HepG2 (cell line): ENCODE measurements at regions not wholly inside any gene's neighbourhood (a gene's known extent, or its start where the extent isn't known, plus 50 kb on each side); places are given as distances from the start of the nearest gene placed in this dataset.

Experiments
- ATAC-seq: fragments of 200-7000 bp; cut with Tn5 transposase; 3 replicates; pipeline ENCODE4 v1.9.1; 2020; ENCODE audit warnings: mild to moderate bottlenecking, moderate library complexity
- BruUV-seq: library from RNA; stranded (reverse); fragments of 400-500 nt; replicated peaks from 2 replicates; lab custom pipeline; 2021; lab: Mats Ljungman, UMichigan
- CTCF ChIA-PET: fragments of 300-600 bp; formaldehyde crosslinking; extraction: SDS; loops from one replicate; lab custom pipeline; 2021; ENCODE audit warnings: low total read pairs, inconsistent platforms, low intra/inter-chr PET ratio; lab: Yijun Ruan, JAX
- POLR2A ChIA-PET: fragments of 350-600 bp; sonication (Branson Sonifier 250); formaldehyde crosslinking; loops from one replicate; lab custom pipeline; 2020; ENCODE audit warnings: antibody characterized with exemption, inconsistent platforms; lab: Yijun Ruan, JAX
- DNase-seq: peaks from one replicate; pipeline ENCODE4 v3.0.0-alpha.2; 2015; ENCODE audit warnings: low spot score
- FAIRE-seq: peaks from 3 replicates; lab custom pipeline; 2011; peaks lifted over from hg19 to GRCh38; lab: Jason Lieb, UNC
- H2AFZ ChIP-seq: one replicate; pipeline ENCODE4 v1.6.1; 2011; ENCODE audit warnings: low read length, inconsistent platforms
- H3K27ac ChIP-seq: fragments of 300-600 bp; 3 replicates; pipeline ENCODE4 v1.8.0; 2011; ENCODE audit warnings: mixed run types, mild to moderate bottlenecking, mixed read lengths, low read length, inconsistent platforms; ENCODE audit not compliant: insufficient read depth; ENCODE audit errors: extremely low read length
- H3K27me3 ChIP-seq, 2 experiments: fragments of 200-600 bp in 1 of 2; 2 replicates in 1 of 2; 3 replicates in 1 of 2; pipeline versions ENCODE4 v1.6.0 to v1.8.0; 2011; ENCODE audit warnings: low read length in 2 of 2, mild to moderate bottlenecking in 2 of 2, moderate library complexity in 2 of 2, inconsistent platforms in 1 of 2; ENCODE audit not compliant: insufficient read depth in 2 of 2, control insufficient read depth in 1 of 2
- H3K36me3 ChIP-seq, 2 experiments: fragments of 200-600 bp in 1 of 2; replicated peaks in 1 of 2; 2 replicates in 1 of 2; 3 replicates in 1 of 2; pipeline versions ENCODE4 v1.5.1 to v1.8.0; 2011; ENCODE audit warnings: low read length in 2 of 2, inconsistent platforms in 1 of 2; ENCODE audit not compliant: insufficient read depth in 2 of 2, control insufficient read depth in 1 of 2
- H3K4me1 ChIP-seq: 2 replicates; pipeline ENCODE4 v1.5.1; 2012; ENCODE audit warnings: low read length, inconsistent platforms; ENCODE audit not compliant: insufficient read depth
- H3K4me2 ChIP-seq: 2 replicates; pipeline ENCODE4 v1.6.0; 2011; ENCODE audit warnings: low read depth, low read length, inconsistent platforms
- H3K4me3 ChIP-seq, 3 experiments: fragments of 200-600 bp in 1 of 3; sonication (generic), shearing (Covaris generic) in 1 of 3; replicated peaks in 1 of 3; 2 replicates each; pipeline ENCODE4 v1.5.1; 2011 to 2016; ENCODE audit warnings: low read length in 3 of 3, inconsistent platforms in 2 of 3, low read depth in 2 of 3, mild to moderate bottlenecking in 2 of 3, control low read depth in 1 of 3, mixed read lengths in 1 of 3; ENCODE audit not compliant: insufficient read depth in 1 of 3
- H3K79me2 ChIP-seq: one replicate; pipeline ENCODE4 v1.6.1; 2011; ENCODE audit warnings: low read length, inconsistent platforms; ENCODE audit not compliant: insufficient read depth
- H3K9ac ChIP-seq: 2 replicates; pipeline ENCODE4 v1.6.0; 2011; ENCODE audit warnings: mild to moderate bottlenecking, low read depth, low read length, inconsistent platforms; ENCODE audit not compliant: insufficient read depth
- H3K9me3 ChIP-seq: 2 replicates; pipeline ENCODE4 v1.5.1; 2012; ENCODE audit warnings: mild to moderate bottlenecking, low read length
- H4K20me1 ChIP-seq: 2 replicates; pipeline ENCODE4 v1.6.0; 2011; ENCODE audit warnings: inconsistent platforms, mild to moderate bottlenecking, low read length, moderate library complexity; ENCODE audit not compliant: insufficient read depth
- E2F1 ChIP-seq: sonication (generic); formaldehyde crosslinking; IDR thresholded peaks from 2 replicates; pipeline ENCODE4 v1.5.0; 2020; ENCODE audit warnings: missing genetic modification reagents
- EHMT2 ChIP-seq: fragments of 200-600 bp; sonication (generic); IDR thresholded peaks from 2 replicates; pipeline ENCODE4 v1.7.0; 2017; ENCODE audit warnings: antibody characterized with exemption, low read depth, low read length, borderline replicate concordance
- ELF4 ChIP-seq: sonication (generic); formaldehyde crosslinking; IDR thresholded peaks from 2 replicates; pipeline ENCODE4 v1.5.0; 2020; ENCODE audit warnings: missing genetic modification reagents, mild to moderate bottlenecking, moderate library complexity, borderline replicate concordance
- HNRNPH1 ChIP-seq: fragments of 200-400 bp; formaldehyde crosslinking; optimal IDR thresholded peaks from 2 replicates; pipeline ENCODE3; 2017; ENCODE audit warnings: mild to moderate bottlenecking, low read depth, low read length
- ZNF331 ChIP-seq: sonication (generic); formaldehyde crosslinking; IDR thresholded peaks from 2 replicates; pipeline ENCODE4 v1.4.0; 2020; ENCODE audit warnings: missing genetic modification reagents
- in situ Hi-C: cut with HindIII; loops from 2 replicates; pipeline ENCODE4 v1.10.0; 2017; ENCODE audit warnings: low pct_unique_long_range_greater_than_20kb; ENCODE audit not compliant: extremely low pct_ligation_motif_present
- intact Hi-C: fragments of 100-400 bp; cut with micrococcal nuclease; formaldehyde crosslinking; loops from one replicate; pipeline ENCODE4 v1.10.0; 2022; ENCODE audit not compliant: unreplicated experiment

DNA sequence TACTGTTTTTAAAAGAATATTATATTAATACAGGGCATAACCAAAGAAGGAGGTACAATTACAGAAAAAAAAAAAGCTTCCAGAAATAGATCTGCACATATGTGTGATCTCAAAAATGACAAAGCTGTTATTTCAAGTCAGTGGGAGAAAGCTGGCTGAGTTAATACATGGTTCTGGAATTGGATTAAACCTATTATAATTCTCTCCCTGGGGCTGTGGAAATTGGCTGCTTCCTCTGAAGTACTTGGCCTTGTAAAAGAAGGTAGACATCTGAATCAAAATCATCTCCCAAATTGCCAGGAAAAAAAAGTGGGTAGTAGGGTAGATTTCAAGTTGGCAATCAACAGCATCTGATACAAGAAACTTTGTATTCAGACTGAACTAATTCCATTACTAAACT is 723.9 kb upstream of the ALCAM start:
- FAIRE-seq: no peak
- Histone ChIP-seq H2AFZ (no peak overlapping the region), H3K4me1 (no peaks in the 10 kb centered on the region), H3K4me3 (no peak overlapping the region), H3K27ac (no peak overlapping the region)
- BruUV-seq: no TSS peak
- CTCF ChIA-PET: no interaction called here
- TF ChIP-seq EHMT2: no peak
- TF ChIP-seq ELF4 (CRISPR knock-in tag): no peak
- no peak for TF ChIP-seq ZNF331
- no peak for TF ChIP-seq HNRNPH1
- TF ChIP-seq, all 625 proteins: peak for 0
- Histone ChIP-seq H3K9me3 (no peaks in the 10 kb centered on the region), H3K36me3 (no peaks in the 10 kb centered on the region), H3K9ac (no peak overlapping the region), H3K27me3 (no peaks in the 10 kb centered on the region), H4K20me1 (no peaks in the 10 kb centered on the region), H3K4me2 (no peak overlapping the region), H3K79me2 (no peaks in the 10 kb centered on the region)
- POLR2A ChIA-PET: no interaction called here
- in situ Hi-C loops: no loop called here
- ATAC-seq (no peak), DNase-seq (no peak)
- intact Hi-C loops: no loop called here

- TF ChIP-seq E2F1 (CRISPR knock-in tag): no peak
- no TSS peak for BruUV-seq
- Histone ChIP-seq H3K4me2 (no peak overlapping the region), H3K36me3 (no peaks in the 10 kb centered on the region), H3K79me2 (no peaks in the 10 kb centered on the region), H3K9me3 (no peaks in the 10 kb centered on the region), H3K4me3 (no peak overlapping the region), H4K20me1 (no peaks in the 10 kb centered on the region), H3K9ac (no peak overlapping the region), H3K27me3 (no peaks in the 10 kb centered on the region), H3K27ac (no peak overlapping the region), H2AFZ (no peak overlapping the region), H3K4me1 (no peaks in the 10 kb centered on the region)
- intact Hi-C loops (no loop called here), in situ Hi-C loops (no loop called here)
- ChIA-PET CTCF (no interaction called here), POLR2A (no interaction called here)
- DNase-seq (no peak), FAIRE-seq (no peak), ATAC-seq (no peak)
Measured at GRCh38 chr3:104646196-104646595, 720.5 kb upstream of the ALCAM start.
